Right lung (tissue), 2 donors: ENCODE measurements at regions not wholly inside any gene's neighbourhood (a gene's known extent, or its start where the extent isn't known, plus 50 kb on each side); places are given as distances from the start of the nearest gene placed in this dataset.
A peak's percentile ranks its signal among the peaks of the same experiment; 100 is the strongest.

Experiments used
- DNase-seq, 2 donors: peaks; one replicate each; pipeline ENCODE4 v3.0.0-alpha.2; 2013

DNA sequence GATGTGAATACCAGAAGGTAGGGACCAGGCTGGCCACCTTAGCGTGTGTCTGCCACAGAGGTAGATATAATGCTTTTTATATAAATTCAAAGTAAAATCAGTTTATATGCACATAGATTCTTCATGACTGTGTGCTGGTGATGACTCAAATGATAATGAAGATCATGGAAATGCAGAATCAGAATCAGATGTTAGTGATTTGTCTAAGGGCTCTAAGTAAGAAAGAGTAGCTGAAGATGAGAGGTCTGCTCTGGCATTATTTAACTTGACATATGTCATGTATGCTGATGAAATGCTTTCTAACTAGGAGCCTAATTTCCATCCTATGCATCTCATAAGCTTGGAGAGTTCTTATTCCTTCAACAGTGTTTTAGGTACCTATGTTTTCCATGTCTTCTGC lies 50.3 kb upstream of the DPH6 start:
- no peak for DNase-seq

DNA sequence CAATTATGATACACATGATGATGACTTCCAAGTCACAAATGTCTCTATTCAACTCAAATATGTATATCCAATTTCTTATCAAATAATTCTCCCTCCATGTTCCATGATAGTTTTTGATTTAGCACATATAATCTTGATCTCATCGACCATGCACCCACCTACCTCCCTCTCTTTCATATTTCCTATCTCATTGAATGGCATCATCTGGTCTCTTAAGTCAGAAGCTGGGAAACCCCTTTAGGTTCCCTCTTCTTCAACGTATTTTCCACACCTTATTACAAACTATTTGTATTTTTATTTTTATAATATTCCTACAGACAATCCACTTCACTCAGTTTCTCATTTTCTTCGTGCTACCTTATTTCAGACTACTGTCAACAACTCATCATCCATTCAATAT lies 56.9 kb upstream of the DPH6 start:
- no peak for DNase-seq

GRCh38 chr15:35603301-35603700 lies 57.3 kb upstream of the DPH6 start:
- no peak for DNase-seq

- no peak for DNase-seq
These were observed 57.9 kb upstream of the DPH6 start for GRCh38 chr15:35603856-35604255.

GRCh38 chr15:35605764-35606449 lies 59.9 kb upstream of the DPH6 start:
- no peak for DNase-seq

DNA sequence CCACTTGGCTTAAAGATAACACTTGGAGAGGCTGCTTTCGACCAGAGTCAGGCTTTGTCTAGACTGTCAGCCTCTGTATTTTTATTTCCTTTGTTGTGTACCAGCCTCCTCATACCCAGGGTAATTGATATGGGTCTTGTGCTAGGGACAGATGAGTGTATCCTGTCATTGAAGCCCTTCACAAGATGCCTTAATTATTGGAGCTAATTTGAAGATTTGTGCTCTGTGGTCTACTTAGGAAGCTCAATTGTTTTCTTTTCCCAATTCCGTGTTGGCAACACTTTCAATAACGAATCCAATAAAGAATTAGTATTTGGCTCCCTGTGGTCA lies 60.5 kb upstream of the DPH6 start:
- no peak for DNase-seq

DNA sequence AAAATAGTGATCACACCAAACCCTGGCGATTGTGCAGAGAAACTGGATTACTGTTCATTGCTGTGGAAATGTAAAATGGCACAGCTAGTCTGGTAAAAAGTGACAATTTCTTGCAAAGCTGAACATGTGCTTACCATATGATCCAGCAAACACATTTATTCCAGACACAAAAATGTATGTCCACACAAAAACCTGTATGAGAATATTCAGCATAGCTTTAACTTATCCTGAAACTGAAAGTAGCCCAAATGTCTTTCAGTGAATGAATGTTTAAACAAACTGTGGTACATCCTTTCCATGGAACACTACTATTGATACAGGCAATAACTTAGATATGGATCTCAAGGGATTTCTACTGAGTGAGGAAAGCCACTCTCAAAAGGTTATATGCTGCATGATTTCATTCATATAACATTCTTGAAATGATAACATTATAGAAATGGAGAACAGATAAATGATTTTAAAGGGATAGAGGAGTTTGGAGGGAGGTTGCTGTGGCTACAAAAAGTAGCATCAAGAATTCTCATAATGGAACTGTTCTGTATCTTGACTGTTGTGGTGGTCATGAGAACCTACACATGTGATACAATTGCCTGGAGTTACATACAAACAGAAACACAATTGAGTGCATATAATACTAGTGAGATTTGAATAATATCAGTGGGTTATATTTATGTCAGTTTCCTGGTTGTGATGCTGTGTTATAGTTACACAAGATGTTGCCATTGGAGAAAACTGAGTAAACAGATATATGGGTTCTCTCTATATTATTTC lies 70.7 kb upstream of the DPH6 start:
- DNase-seq: no peak

- DNase-seq: peak; percentile 49 to 60
These were observed 72.6 kb upstream of the DPH6 start for GRCh38 chr15:35618260-35619188.

- no peak for DNase-seq
These were observed 76.8 kb upstream of the DPH6 start for GRCh38 chr15:35622641-35623340.

- DNase-seq: peak in 1 of 2 donors; percentile 21
These were observed 78.9 kb upstream of the DPH6 start for GRCh38 chr15:35624881-35625280.

GRCh38 chr15:35626571-35627318 lies 80.8 kb upstream of the DPH6 start:
- no peak for DNase-seq

GRCh38 chr15:35627696-35628095 lies 81.7 kb upstream of the DPH6 start:
- DNase-seq: no peak

DNA sequence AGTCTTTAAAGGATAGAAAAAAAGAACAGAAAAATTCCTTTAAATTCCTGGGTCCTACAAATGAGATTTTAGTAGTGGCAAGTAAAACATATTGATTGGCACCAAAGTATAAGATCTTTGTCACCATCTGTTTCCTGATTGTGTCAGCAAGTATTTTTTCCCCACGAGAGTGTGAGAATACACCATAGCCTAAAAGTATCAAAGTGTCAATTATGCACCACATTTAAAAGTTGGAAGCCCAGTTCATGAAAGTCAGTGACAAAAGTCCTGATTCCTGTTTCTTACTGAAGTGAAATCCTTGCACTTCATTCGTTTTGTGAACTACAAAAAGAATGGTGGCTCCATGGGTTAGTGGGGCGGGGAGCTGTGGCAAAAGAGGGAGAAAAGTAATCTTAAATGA lies 83.8 kb upstream of the DPH6 start:
- DNase-seq: no peak

- DNase-seq: no peak
These were observed 84.6 kb upstream of the DPH6 start for GRCh38 chr15:35630532-35630931.

- DNase-seq: no peak
These were observed 85.0 kb upstream of the DPH6 start for GRCh38 chr15:35630985-35631384.

GRCh38 chr15:35633677-35634076 lies 87.7 kb upstream of the DPH6 start:
- DNase-seq: no peak

- no peak for DNase-seq
These were observed 100.8 kb upstream of the DPH6 start for GRCh38 chr15:35646790-35647189.

- DNase-seq: no peak
These were observed 101.3 kb upstream of the DPH6 start for GRCh38 chr15:35647303-35647702.

DNA sequence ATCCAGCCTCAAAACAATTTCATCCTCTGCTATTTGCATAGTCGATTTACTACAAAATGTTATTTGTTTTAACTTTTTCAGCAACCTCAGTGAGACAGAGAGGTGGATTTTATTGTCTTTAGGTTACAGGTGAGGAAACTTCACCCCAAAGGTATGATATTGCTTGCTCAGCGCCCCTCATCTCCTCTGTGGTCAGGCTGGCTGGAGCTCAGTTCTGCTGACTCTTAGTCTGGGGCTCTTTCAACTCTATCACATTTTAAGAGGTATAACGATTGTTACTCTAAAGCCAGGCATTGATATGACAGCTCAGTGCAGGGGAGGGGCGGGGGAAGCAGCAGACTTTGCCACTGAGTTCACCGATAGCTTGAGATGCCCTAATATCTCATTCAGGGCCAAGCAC lies 103.0 kb upstream of the DPH6 start:
- DNase-seq: no peak

- DNase-seq: no peak
These were observed 103.6 kb upstream of the DPH6 start for GRCh38 chr15:35649575-35649974.

GRCh38 chr15:35654332-35654731 lies 108.4 kb upstream of the DPH6 start:
- DNase-seq: no peak
